ENCODE measurements at regions not wholly inside any gene's neighbourhood (a gene's known extent, or its start where the extent isn't known, plus 50 kb on each side); places are given as distances from the start of the nearest gene placed in this dataset.

- no peak for DNase-seq (ENCODE audit: low read depth)
These were observed 1432.6 kb upstream of the TENM3 start for GRCh38 chr4:180810581-180810980.

GRCh38 chr4:180811556-180811955 lies 1431.6 kb upstream of the TENM3 start:
- no peak for DNase-seq (ENCODE audit: low read depth)

GRCh38 chr4:180812783-180813182 lies 1430.4 kb upstream of the TENM3 start:
- no peak for DNase-seq (ENCODE audit: low read depth)

- DNase-seq (ENCODE audit: low read depth): no peak
These were observed 1428.3 kb upstream of the TENM3 start for GRCh38 chr4:180814875-180815417.

- no peak for DNase-seq (ENCODE audit: low read depth)
These were observed 1425.7 kb upstream of the TENM3 start for GRCh38 chr4:180817529-180817928.

- DNase-seq (ENCODE audit: low read depth): no peak
These were observed 1420.1 kb upstream of the TENM3 start for GRCh38 chr4:180823108-180823507.

GRCh38 chr4:180827232-180828009 lies 1415.8 kb upstream of the TENM3 start:
- peak; percentile 33 for DNase-seq (ENCODE audit: low read depth)

GRCh38 chr4:180828455-180829018 lies 1414.7 kb upstream of the TENM3 start:
- peak; percentile 68 for DNase-seq (ENCODE audit: low read depth)

GRCh38 chr4:180832073-180832472 lies 1411.1 kb upstream of the TENM3 start:
- DNase-seq (ENCODE audit: low read depth): peak; percentile 52

GRCh38 chr4:180840142-180840541 lies 1403.1 kb upstream of the TENM3 start:
- DNase-seq (ENCODE audit: low read depth): peak; percentile 13

GRCh38 chr4:180850318-180850940 lies 1392.8 kb upstream of the TENM3 start:
- DNase-seq (ENCODE audit: low read depth): peak; percentile 2

- no peak for DNase-seq (ENCODE audit: low read depth)
These were observed 1390.5 kb upstream of the TENM3 start for GRCh38 chr4:180852738-180853137.

- DNase-seq (ENCODE audit: low read depth): no peak
These were observed 1388.0 kb upstream of the TENM3 start for GRCh38 chr4:180855184-180855583.

- no peak for DNase-seq (ENCODE audit: low read depth)
These were observed 1383.0 kb upstream of the TENM3 start for GRCh38 chr4:180860089-180860720.

GRCh38 chr4:180861651-180862050 lies 1381.6 kb upstream of the TENM3 start:
- no peak for DNase-seq (ENCODE audit: low read depth)

GRCh38 chr4:180866933-180867643 lies 1376.1 kb upstream of the TENM3 start:
- DNase-seq (ENCODE audit: low read depth): no peak

- DNase-seq (ENCODE audit: low read depth): no peak
These were observed 1372.6 kb upstream of the TENM3 start for GRCh38 chr4:180870623-180871022.

GRCh38 chr4:180898305-180898704 lies 1344.9 kb upstream of the TENM3 start:
- DNase-seq (ENCODE audit: low read depth): no peak

GRCh38 chr4:180900781-180901180 lies 1342.4 kb upstream of the TENM3 start:
- no peak for DNase-seq (ENCODE audit: low read depth)

- DNase-seq (ENCODE audit: low read depth): peak; percentile 31
These were observed 1333.9 kb upstream of the TENM3 start for GRCh38 chr4:180909279-180909678.

GRCh38 chr4:180913750-180914149 lies 1329.5 kb upstream of the TENM3 start:
- DNase-seq (ENCODE audit: low read depth): peak; percentile 60

GRCh38 chr4:180923486-180923885 lies 1319.7 kb upstream of the TENM3 start:
- peak; percentile 49 for DNase-seq (ENCODE audit: low read depth)

All from ELR (cell line).